NCI-H2107 treated with DMSO at 0.1 percent for 48 hours (cell line): ENCODE measurements at regions not wholly inside any gene's neighbourhood (a gene's known extent, or its start where the extent isn't known, plus 50 kb on each side); places are given as distances from the start of the nearest gene placed in this dataset.

Experiments
- DNase-seq: peaks from one replicate; lab custom pipeline; 2025; ENCODE audit not compliant: unreplicated experiment; lab: John Stamatoyannopoulos, UW

GRCh38 chr5:133715616-133716015 lies 103.3 kb upstream of the FSTL4 start:
- no peak for DNase-seq

DNA sequence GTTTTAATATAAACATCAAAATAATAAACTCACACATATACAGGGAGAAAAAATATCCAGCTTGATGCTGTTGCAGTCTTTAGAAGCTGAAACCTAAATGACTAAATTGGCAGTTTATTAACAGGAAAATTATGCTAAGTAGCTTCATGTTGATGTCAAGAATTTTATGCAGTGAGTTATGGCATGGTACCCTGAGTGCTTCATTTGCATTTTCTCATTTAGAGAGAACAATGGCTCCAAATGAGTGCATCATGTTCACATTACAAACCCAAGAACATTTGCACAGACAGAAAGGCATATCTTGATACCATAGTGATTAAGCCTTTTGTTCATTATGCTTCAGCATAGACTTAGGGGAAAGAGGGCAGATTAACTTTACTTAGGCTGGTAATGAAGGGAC lies 102.9 kb upstream of the FSTL4 start:
- no peak for DNase-seq

DNA sequence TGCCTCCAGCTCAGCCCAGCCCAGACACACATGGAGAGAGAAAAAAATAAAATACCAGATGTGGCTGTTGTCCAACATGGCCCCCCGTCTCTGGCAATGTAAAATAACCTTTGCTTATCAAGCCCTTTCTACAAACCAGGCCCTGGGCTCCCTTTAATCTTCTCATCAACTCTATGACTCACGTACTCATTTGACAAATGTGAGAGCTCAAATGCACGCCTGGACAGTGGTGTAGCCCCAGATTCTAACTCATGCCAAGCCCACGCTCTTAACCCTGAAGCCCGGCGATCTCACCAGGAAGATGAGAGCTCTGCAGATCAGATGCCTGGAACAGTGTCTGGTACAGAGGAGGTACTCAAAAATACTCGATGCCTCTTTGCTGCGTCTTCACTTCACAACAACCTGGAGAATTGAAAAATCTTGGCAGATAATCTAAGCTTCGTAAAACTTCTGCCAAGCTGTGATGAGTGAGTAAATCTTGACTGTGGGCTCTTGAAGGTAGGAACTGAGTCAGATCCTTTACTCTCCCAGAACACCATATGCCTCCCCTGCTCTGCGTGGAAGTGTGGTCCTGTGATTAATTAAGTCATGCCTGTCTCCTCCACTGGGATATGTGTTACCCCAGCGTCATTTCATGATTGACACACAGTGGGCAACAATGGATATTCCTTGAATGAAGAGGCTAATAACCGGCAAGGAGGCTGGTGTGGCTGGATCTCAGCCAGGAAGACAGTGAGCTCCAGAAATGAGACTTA lies 102.0 kb upstream of the FSTL4 start:
- no peak for DNase-seq

GRCh38 chr5:133713751-133714150 lies 101.4 kb upstream of the FSTL4 start:
- DNase-seq = no peak

DNA sequence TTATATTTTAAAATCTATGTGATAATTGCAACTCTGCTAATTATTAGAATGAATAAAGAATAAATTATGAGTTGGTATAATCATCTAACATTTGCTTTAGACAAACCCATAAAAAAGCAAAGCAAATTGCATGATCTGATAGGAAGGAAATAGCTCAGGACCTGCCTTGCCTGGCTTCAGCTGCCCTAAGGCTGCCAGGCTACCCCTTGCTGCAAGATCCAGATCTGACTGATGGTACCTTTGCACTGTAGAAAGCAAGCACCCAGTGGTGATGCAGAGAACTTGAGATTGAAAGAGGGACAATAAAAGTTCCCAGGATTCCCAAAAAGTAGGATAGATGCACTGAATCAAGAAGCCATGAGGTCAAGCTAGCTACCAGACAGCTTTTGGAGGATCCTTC lies 100.9 kb upstream of the FSTL4 start:
- DNase-seq = no peak

DNA sequence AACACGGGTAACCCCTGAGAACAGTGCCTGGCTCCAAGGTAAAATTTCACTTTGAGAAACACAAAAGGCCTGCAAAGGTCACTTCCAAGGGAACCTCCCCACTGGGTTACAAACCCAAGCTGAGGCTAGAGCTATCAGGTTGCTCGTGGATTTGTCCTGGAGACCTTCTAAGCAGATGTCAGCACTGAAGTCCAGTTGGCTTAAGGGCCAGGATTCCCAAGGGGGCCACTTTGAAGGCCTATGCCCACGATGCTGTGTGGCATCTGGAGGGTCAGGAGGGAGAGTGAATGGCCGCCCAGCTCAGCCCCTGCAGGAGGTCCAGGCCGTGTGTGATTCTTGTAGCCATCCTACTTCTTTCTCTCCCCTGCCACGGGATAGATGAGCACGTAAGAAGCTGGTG lies 100.2 kb upstream of the FSTL4 start:
- DNase-seq = no peak

DNA sequence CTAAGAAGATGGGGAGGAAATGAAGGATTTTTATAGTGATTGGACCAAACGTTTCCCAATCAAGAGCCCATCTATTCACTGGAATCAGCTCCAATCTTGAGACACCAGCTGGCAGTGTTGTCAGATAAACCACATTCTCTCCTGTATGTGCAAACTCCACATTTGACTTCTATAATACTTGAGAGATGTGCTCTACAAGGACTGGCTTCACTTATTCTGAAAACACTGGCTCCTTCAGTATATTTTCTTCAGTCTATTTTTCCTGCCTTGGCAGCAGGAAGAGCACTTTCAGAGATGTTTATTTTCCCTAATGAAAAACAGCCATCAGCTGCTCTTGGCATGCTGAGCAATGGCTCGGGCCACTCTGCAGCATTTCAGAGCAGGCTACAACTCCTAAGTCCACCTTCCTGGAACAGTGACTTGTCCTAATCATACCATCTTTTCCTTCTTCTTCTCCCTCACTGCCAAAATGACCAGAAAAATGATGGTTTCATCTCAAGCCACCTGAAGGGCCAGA lies 96.9 kb upstream of the FSTL4 start:
- DNase-seq = no peak

DNA sequence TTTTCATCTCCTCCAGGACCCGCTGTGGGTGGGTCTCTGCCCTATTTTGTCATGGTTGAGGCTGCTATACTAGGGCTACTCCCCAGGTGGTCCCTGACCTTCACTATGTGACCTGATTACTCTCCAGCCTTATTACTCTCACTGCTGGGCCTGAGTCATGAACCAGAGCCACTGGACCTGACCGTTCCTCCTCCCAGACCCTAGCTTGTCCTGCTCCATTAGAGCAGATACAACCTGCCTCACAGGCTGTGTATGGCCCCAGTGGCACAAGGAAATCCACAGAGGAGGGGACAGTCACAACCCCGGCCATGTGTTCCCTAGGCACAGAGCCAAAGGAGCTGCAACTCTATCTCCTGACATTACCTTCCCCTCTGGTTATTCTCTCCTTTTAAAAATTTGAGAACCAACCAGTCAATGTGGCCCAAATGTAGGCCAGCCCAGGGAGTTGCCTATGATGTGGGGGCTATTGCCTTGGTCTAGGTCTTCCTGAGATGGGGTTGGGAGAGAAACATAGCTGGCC lies 96.0 kb upstream of the FSTL4 start:
- no peak for DNase-seq

GRCh38 chr5:133707629-133708028 lies 95.3 kb upstream of the FSTL4 start:
- DNase-seq = no peak

- DNase-seq = no peak
Measured at GRCh38 chr5:133706506-133707430, 94.4 kb upstream of the FSTL4 start.

- DNase-seq = no peak
Measured at GRCh38 chr5:133705331-133705730, 93.0 kb upstream of the FSTL4 start.

- no peak for DNase-seq
Measured at GRCh38 chr5:133704411-133704810, 92.1 kb upstream of the FSTL4 start.

- no peak for DNase-seq
Measured at GRCh38 chr5:133703935-133704334, 91.6 kb upstream of the FSTL4 start.

GRCh38 chr5:133702791-133703770 lies 90.7 kb upstream of the FSTL4 start:
- DNase-seq = no peak

GRCh38 chr5:133701871-133702270 lies 89.5 kb upstream of the FSTL4 start:
- no peak for DNase-seq

- no peak for DNase-seq
Measured at GRCh38 chr5:133700251-133700650, 87.9 kb upstream of the FSTL4 start.

DNA sequence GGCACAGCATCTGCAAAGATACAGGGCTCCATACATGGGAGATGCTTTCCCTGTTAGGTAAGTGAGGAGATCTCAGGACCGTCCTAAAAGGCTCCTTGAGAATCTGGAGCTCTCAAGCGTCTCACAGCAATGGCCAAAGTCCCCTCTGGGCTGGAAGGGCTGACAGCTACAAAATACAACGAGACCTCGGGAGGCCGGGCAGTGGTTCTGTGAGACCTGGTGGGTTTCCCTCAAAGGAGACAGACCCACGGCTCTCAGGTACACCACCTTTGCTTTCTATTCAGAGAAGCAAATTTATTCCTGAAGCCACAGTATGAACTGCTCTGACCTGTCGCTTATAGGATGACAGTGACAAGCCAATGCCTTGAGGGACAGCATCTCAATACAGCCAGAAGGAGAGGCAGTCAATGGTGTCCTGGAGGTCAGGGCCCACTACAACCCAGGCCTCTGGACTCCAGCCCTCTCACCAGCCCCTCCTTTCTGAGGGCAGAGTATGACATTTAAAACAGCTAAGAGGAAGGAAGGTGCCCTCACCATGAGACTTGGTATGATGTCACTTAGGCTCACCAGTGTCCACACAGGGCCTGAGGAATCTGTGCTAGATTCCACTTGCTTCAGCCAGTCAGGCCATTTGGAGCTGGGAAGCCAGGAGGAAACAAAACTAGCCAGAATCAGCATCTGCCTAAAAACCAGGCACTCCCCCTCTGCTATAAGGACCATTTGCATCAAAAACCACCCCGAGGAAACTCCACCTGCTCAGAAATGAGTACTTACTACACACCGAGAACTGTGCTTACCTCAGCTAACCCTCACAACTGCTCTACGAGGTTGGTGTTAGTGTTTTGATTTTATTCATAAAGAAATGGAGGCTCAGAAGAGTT lies 86.5 kb upstream of the FSTL4 start:
- DNase-seq = no peak

GRCh38 chr5:133698259-133698554 lies 85.9 kb upstream of the FSTL4 start:
- no peak for DNase-seq

GRCh38 chr5:133697536-133698258 lies 85.4 kb upstream of the FSTL4 start:
- no peak for DNase-seq
